Bronchial epithelial cell (primary cell): ENCODE measurements at regions not wholly inside any gene's neighbourhood (a gene's known extent, or its start where the extent isn't known, plus 50 kb on each side); places are given as distances from the start of the nearest gene placed in this dataset.

ENCODE experiments used
- DNase-seq: peaks from one replicate; pipeline ENCODE4 v3.0.0-alpha.2; 2010; ENCODE audit warnings: low read depth
- FAIRE-seq: peaks from 2 replicates; lab custom pipeline; 2011; peaks lifted over from hg19 to GRCh38; lab: Jason Lieb, UNC
- H3K27me3 ChIP-seq: 2 replicates; pipeline ENCODE4 v1.5.1; 2011; ENCODE audit warnings: low read length; ENCODE audit not compliant: control insufficient read depth, insufficient read depth
- H3K36me3 ChIP-seq: 2 replicates; pipeline ENCODE4 v1.5.1; 2011; ENCODE audit warnings: low read length; ENCODE audit not compliant: control insufficient read depth, insufficient read depth
- H3K4me3 ChIP-seq: 2 replicates; pipeline ENCODE4 v1.5.1; 2011; ENCODE audit warnings: mild to moderate bottlenecking, low read depth, low read length, control low read depth
- CTCF ChIP-seq: IDR thresholded peaks from 2 replicates; pipeline ENCODE4 v1.5.1; 2011; ENCODE audit warnings: mild to moderate bottlenecking, moderate library complexity, low read length, control low read depth, inconsistent platforms; ENCODE audit not compliant: insufficient read depth, severe bottlenecking

DNA sequence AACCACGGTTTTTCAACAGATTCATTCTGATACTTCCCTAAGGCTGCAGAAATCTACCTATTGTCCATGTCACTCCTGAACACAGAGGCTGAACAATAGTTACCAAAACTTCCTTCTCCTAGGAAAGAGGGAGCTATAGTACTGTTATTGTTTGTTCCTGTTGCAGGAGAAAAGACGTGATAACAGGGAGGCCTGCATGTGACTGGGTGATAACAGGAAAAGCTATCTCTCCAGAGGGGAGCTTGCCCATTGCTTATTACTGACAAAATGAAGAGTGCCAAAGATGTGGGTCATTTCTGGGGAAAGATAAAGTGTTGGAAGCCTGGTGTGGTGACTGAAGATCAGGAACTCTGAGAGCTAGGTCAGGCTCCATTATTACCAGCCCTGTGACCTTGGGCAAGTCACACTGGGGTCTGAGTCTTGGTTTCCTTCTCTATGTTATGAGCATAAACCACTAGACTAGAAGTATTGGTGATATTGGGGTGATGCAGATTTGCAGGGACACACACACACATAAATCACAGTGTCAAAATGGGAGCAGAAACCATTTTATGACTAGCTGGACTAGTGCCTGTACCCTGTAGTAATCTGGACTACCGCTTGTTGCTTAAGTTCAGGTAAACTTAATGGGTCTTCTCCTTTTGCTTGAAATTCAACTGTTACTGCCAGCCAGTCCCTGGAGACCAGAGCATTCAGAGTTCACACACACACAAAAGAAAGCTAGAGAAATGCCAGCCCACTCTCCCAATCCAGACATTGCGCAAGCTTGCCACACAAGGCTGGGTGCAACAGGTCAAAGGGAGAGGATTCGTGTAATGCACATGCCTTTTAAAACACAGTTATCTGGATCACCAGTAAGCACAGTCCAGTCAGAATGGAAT, 136.0 kb upstream of the CNR1 start:
- no peak for TF ChIP-seq CTCF
- no peak for FAIRE-seq
- DNase-seq = no peak

DNA sequence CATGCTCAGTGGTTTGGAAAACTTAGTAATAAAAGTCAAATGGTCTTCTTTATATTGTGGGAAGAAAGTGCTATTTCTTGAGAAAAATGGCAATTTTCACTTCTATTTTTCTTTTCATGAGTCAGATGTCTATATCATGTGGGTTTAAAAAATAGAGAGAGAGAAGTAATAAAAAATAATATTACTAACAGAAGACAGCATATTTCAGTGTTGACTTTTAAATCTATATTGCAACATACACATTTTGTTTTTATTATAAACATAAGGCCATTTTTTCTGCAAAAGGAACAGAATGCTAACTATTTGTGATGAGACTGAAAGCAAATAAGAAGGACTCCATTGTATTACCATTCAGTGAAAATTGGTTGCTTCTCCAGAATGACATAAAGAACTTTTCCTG, 135.1 kb upstream of the CNR1 start:
- no peak overlapping the region for H3K4me3 ChIP-seq
- DNase-seq (no peak), FAIRE-seq (no peak)
- no peaks in the 10 kb centered on the region for H3K27me3 ChIP-seq
- no peak for TF ChIP-seq CTCF
- H3K36me3 ChIP-seq = no peaks in the 10 kb centered on the region

More for the DNA sequence above, 136.0 kb upstream of the CNR1 start:
- Histone ChIP-seq H3K4me3 (no peak overlapping the region), H3K27me3 (no peaks in the 10 kb centered on the region), H3K36me3 (no peaks in the 10 kb centered on the region)

- no peak for TF ChIP-seq CTCF
- DNase-seq (no peak), FAIRE-seq (no peak)
- no peaks in the 10 kb centered on the region for H3K36me3 ChIP-seq
- no peak overlapping the region for H3K4me3 ChIP-seq
- no peaks in the 10 kb centered on the region for H3K27me3 ChIP-seq
These were observed 132.1 kb upstream of the CNR1 start for GRCh38 chr6:88298066-88298845.

GRCh38 chr6:88296694-88297093, 130.5 kb upstream of the CNR1 start:
- no peaks in the 10 kb centered on the region for H3K27me3 ChIP-seq
- DNase-seq (no peak), FAIRE-seq (no peak)
- H3K4me3 ChIP-seq = no peak overlapping the region
- H3K36me3 ChIP-seq = no peaks in the 10 kb centered on the region
- no peak for TF ChIP-seq CTCF

DNA sequence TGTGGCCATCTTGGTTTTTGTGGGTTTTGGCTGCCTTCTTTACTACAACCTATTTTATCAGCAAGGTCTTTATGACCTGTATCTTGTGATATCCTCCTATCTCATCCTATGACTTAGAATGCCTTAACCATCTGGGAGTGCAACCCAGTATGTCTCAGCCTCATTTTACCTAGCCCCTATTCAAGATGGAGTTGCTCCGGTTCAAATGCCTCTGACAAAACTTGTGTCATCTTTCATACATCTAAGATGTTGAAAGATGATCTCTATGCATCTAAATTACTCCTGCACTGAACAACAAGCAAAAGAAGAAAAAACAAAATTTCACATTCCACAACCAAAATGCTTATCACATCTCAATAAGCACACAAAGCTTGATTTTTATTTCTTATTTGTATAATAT, 129.5 kb upstream of the CNR1 start:
- DNase-seq (no peak), FAIRE-seq (no peak)
- no peak for TF ChIP-seq CTCF
- no peak overlapping the region for H3K4me3 ChIP-seq
- H3K27me3 ChIP-seq = no peaks in the 10 kb centered on the region
- H3K36me3 ChIP-seq = no peaks in the 10 kb centered on the region
